A673 (cell line): ENCODE measurements at regions not wholly inside any gene's neighbourhood (a gene's known extent, or its start where the extent isn't known, plus 50 kb on each side); places are given as distances from the start of the nearest gene placed in this dataset.

Source experiments
- BruUV-seq: library from RNA; stranded (reverse); fragments of 400-500 nt; replicated peaks from 2 replicates; lab custom pipeline; 2021; lab: Mats Ljungman, UMichigan
- CTCF ChIA-PET: fragments of 300-600 bp; sonication (Branson Sonifier 250); formaldehyde crosslinking; loops from one replicate; lab custom pipeline; 2022; ENCODE audit warnings: antibody characterized with exemption; lab: Charles Lee
- POLR2A ChIA-PET: fragments of 300-600 bp; sonication (Branson Sonifier 250); formaldehyde crosslinking; loops from one replicate; lab custom pipeline; 2022; ENCODE audit warnings: antibody characterized with exemption; ENCODE audit not compliant: low non-redundant PET; lab: Charles Lee
- DNase-seq: peaks from one replicate; pipeline ENCODE4 v3.0.0-alpha.2; 2015; ENCODE audit warnings: low spot score
- H3K27ac ChIP-seq: fragments of 200-600 bp; sonication (generic); 2 replicates; pipeline ENCODE4 v1.5.1; 2016; ENCODE audit warnings: mixed run types, low read depth, mild to moderate bottlenecking, mixed read lengths, antibody characterized with exemption, low read length; ENCODE audit not compliant: poor library complexity, severe bottlenecking
- H3K27me3 ChIP-seq: fragments of 200-600 bp; sonication (generic); replicated peaks from 2 replicates; pipeline ENCODE4 v1.6.1; 2017; ENCODE audit warnings: mixed run types, low read depth, mild to moderate bottlenecking, mixed read lengths, antibody characterized with exemption, low read length; ENCODE audit not compliant: insufficient read depth, poor library complexity
- H3K36me3 ChIP-seq: fragments of 200-600 bp; sonication (generic); 2 replicates; pipeline ENCODE4 v1.6.1; 2016; ENCODE audit warnings: mixed run types, mild to moderate bottlenecking, mixed read lengths, antibody characterized with exemption, low read length; ENCODE audit not compliant: insufficient read depth, poor library complexity, severe bottlenecking
- H3K4me1 ChIP-seq: fragments of 200-600 bp; sonication (generic); 2 replicates; pipeline ENCODE4 v1.6.1; 2017; ENCODE audit warnings: mixed run types, mild to moderate bottlenecking, mixed read lengths, antibody characterized with exemption, low read length; ENCODE audit not compliant: insufficient read depth, poor library complexity, severe bottlenecking
- H3K4me3 ChIP-seq: fragments of 200-600 bp; sonication (generic); 2 replicates; pipeline ENCODE4 v1.5.1; 2016; ENCODE audit warnings: low read depth, mixed run types, mild to moderate bottlenecking, mixed read lengths, low read length; ENCODE audit not compliant: poor library complexity, severe bottlenecking
- H3K9me3 ChIP-seq: fragments of 200-600 bp; sonication (generic); 2 replicates; pipeline ENCODE4 v1.6.1; 2016; ENCODE audit warnings: mixed run types, low read depth, mild to moderate bottlenecking, mixed read lengths, antibody characterized with exemption, low read length; ENCODE audit not compliant: poor library complexity, severe bottlenecking
- EZH2 ChIP-seq: fragments of 200-600 bp; sonication (generic); IDR thresholded peaks from 2 replicates; pipeline ENCODE4 v1.6.1; 2017; ENCODE audit warnings: borderline replicate concordance, low read depth, mild to moderate bottlenecking, mixed read lengths, antibody characterized with exemption, low read length; ENCODE audit not compliant: poor library complexity, severe bottlenecking
- intact Hi-C: fragments of 100-400 bp; cut with micrococcal nuclease; formaldehyde crosslinking; loops from one replicate; pipeline ENCODE4 v1.10.0; 2022; ENCODE audit not compliant: unreplicated experiment
- TF ChIP-seq, protein P1 (sequence below): fragments of 300-800, 200-600 bp; sonication (generic); conservative IDR thresholded peaks from 2 replicates; pipeline ENCODE4 v1.5.1; 2017; ENCODE audit warnings: low read depth, mild to moderate bottlenecking, antibody characterized with exemption, low read length, moderate library complexity, mixed read lengths

DNA sequence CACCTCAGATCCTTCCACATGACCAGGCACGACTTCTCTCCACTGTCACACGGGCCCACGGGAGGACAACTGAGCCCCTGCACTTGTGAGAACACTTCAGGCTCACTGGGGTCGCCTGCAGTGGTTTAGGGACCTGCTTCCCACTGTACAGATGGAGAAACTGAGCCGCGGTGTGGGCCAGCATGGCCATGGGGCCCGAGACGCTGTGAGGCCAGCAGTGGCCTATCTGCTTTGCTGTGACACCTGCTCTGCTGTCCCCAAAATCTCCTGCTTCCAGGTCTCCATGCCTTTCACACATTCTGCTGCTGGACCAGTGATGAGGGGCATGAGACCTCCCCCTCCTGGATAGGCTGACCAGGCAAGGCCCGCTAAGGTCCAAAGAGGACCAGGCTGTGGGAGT is 75.8 kb upstream of the PAX2 start:
- no TSS peak for BruUV-seq
- Histone ChIP-seq H3K27ac (no peak overlapping the region), H3K4me3 (no peak overlapping the region), H3K9me3 (no peaks in the 10 kb centered on the region), H3K4me1 (peaks cover 9% of the 10 kb centered on the region), H3K36me3 (no peaks in the 10 kb centered on the region), H3K27me3 (peaks cover 42% of the 10 kb centered on the region)
- no peak for DNase-seq
- intact Hi-C loops: loop anchor here (5.0 kb wide), 1 partner anchor 203 kb away; no protein-coding TSS in a partner anchor
- ChIA-PET CTCF (no interaction called here), POLR2A (no interaction called here)
- TF ChIP-seq EZH2: no peak
- TF ChIP-seq, protein P1, sequence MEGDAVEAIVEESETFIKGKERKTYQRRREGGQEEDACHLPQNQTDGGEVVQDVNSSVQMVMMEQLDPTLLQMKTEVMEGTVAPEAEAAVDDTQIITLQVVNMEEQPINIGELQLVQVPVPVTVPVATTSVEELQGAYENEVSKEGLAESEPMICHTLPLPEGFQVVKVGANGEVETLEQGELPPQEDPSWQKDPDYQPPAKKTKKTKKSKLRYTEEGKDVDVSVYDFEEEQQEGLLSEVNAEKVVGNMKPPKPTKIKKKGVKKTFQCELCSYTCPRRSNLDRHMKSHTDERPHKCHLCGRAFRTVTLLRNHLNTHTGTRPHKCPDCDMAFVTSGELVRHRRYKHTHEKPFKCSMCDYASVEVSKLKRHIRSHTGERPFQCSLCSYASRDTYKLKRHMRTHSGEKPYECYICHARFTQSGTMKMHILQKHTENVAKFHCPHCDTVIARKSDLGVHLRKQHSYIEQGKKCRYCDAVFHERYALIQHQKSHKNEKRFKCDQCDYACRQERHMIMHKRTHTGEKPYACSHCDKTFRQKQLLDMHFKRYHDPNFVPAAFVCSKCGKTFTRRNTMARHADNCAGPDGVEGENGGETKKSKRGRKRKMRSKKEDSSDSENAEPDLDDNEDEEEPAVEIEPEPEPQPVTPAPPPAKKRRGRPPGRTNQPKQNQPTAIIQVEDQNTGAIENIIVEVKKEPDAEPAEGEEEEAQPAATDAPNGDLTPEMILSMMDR: no peak

DNA sequence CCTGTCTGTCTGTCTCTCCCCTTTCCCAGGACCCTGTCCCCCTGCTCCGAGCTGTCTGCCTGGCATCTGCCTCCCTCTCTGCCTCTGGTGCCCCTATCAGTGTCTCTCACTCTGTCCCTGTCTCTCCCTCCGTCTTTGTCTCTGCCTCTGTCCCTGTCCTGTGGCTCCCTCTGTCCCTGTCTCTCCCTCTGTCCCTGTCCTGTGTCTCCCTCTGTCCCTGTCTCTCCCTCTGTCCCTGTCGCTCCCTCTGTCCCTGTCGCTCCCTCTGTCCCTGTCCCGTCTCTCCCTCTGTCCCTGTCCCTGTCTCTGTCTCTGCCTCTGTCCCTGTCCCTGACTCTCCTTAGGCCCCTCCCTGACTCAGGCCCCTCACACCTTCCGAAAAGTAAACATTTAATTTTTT is 75.0 kb upstream of the PAX2 start:
- TF ChIP-seq, protein P1: no peak
- no peak for TF ChIP-seq EZH2
- H3K36me3 ChIP-seq: no peaks in the 10 kb centered on the region
- no peak overlapping the region for H3K4me3 ChIP-seq
- BruUV-seq: no TSS peak
- DNase-seq: no peak
- H3K9me3 ChIP-seq: no peaks in the 10 kb centered on the region
- peaks cover 9% of the 10 kb centered on the region for H3K4me1 ChIP-seq
- ChIA-PET POLR2A (no interaction called here), CTCF (interaction anchor here (0.7 kb wide), 2 partner anchors 70 to 103 kb away, joined by 3 to 4 read pairs; no protein-coding TSS in a partner anchor)
- H3K27ac ChIP-seq: no peak overlapping the region
- intact Hi-C loops: loop anchor here (5.0 kb wide), 1 partner anchor 202 kb away; no protein-coding TSS in a partner anchor
- peaks cover 42% of the 10 kb centered on the region for H3K27me3 ChIP-seq

DNA sequence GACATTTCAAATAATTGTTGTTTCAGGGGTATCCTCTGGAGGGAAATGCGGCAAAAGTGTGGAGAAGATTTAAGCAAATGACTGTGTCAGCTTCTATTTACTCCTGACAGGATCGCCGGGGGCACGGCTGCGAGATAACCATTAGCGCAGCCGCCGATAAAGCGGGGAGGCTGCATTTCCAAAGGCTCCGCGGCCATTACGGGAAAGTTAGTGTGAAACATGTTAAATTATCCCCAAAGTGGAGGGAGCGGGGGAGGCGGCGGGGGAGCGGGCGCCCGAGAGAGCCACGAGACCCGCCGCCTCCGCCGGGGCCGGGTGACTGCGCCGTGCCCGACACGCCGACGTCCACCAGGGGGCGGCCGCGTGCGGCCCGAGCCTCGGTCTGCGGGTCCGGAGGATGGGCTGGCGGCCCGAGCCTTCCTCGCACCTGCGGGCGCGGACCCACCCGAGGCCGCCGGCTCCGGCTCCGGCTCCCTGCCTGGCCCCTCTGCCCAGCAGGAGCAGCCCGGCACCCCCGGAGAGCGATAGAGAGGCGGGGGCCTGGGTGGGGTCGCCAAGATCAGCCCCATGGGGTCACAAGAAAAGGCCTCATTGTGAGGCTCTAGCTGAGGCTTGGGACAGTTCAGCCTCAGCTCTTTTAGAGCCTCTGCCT is 74.4 kb upstream of the PAX2 start:
- TF ChIP-seq EZH2: peak; percentile 51
- TF ChIP-seq, protein P1: peak; percentile 57
- Histone ChIP-seq H3K4me1 (peaks cover 9% of the 10 kb centered on the region), H3K4me3 (no peak overlapping the region), H3K9me3 (no peaks in the 10 kb centered on the region), H3K27me3 (peaks cover 42% of the 10 kb centered on the region), H3K27ac (no peak overlapping the region), H3K36me3 (no peaks in the 10 kb centered on the region)
- intact Hi-C loops: loop anchor here (5.0 kb wide), 1 partner anchor 201 kb away; no protein-coding TSS in a partner anchor
- ChIA-PET POLR2A (no interaction called here), CTCF (interaction anchor here (0.7 kb wide), 2 partner anchors 71 to 104 kb away, joined by 3 to 4 read pairs; no protein-coding TSS in a partner anchor)
- BruUV-seq: no TSS peak
- no peak for DNase-seq
